ENCODE measurements at regions not wholly inside any gene's neighbourhood (a gene's known extent, or its start where the extent isn't known, plus 50 kb on each side); places are given as distances from the start of the nearest gene placed in this dataset.
"Not testable (repeated sequence)": the region's sequence is repeated elsewhere in the genome, so short reads cannot be mapped to it uniquely, and the experiment has no call there.

DNA sequence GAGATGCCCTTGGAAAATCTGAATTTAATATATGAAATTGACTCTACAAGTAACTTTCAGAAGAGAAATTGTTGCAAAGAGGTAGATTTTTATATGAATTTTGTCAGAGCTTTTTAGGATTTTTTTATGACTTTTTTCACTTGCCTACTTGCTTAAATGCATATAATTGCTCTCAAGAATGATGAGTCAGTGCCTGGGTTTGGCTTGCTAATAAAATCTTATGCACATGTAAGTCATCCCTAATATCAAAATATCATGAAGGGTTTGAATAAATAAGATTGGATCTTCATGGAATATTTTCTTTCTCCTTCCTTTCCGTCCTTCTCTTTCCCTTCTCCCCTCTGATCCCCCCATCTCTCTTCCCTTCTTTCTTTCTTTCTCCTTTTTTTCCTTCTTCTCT lies 354.1 kb downstream of the TXNL1 start:
- no peak overlapping the region for H3K4me3 ChIP-seq (ENCODE audit: low read depth, low read length)
- TF ChIP-seq, protein P1, sequence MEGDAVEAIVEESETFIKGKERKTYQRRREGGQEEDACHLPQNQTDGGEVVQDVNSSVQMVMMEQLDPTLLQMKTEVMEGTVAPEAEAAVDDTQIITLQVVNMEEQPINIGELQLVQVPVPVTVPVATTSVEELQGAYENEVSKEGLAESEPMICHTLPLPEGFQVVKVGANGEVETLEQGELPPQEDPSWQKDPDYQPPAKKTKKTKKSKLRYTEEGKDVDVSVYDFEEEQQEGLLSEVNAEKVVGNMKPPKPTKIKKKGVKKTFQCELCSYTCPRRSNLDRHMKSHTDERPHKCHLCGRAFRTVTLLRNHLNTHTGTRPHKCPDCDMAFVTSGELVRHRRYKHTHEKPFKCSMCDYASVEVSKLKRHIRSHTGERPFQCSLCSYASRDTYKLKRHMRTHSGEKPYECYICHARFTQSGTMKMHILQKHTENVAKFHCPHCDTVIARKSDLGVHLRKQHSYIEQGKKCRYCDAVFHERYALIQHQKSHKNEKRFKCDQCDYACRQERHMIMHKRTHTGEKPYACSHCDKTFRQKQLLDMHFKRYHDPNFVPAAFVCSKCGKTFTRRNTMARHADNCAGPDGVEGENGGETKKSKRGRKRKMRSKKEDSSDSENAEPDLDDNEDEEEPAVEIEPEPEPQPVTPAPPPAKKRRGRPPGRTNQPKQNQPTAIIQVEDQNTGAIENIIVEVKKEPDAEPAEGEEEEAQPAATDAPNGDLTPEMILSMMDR (IDR thresholded peaks at IDR 0.05; ENCODE audit: control insufficient read depth, extremely low read depth, insufficient read depth), result no peak
- no peak for DNase-seq (ENCODE audit: low read depth)

DNA sequence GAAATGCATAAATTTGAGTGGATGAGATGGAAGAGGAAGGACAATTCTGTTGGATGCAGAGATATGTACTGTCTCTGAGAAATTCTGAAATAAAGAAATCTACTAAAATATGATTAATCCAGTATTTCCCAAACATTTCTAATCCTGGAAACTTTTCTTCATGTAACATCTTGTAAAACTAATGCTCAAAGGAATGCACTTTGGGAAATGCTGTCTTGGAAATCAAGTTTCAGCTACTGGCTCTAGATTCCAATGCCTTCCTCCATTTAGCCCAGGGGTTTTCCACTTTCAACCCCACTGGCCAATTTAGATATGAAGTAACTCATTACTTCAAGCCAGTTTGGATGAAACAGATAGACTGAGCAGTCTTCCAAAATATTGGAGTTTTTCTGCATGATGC lies 355.1 kb downstream of the TXNL1 start:
- no peak for DNase-seq (ENCODE audit: low read depth)
- no peak overlapping the region for H3K4me3 ChIP-seq (ENCODE audit: low read depth, low read length)
- TF ChIP-seq, protein P1 (IDR thresholded peaks at IDR 0.05; ENCODE audit: control insufficient read depth, extremely low read depth, insufficient read depth), result no peak

DNA sequence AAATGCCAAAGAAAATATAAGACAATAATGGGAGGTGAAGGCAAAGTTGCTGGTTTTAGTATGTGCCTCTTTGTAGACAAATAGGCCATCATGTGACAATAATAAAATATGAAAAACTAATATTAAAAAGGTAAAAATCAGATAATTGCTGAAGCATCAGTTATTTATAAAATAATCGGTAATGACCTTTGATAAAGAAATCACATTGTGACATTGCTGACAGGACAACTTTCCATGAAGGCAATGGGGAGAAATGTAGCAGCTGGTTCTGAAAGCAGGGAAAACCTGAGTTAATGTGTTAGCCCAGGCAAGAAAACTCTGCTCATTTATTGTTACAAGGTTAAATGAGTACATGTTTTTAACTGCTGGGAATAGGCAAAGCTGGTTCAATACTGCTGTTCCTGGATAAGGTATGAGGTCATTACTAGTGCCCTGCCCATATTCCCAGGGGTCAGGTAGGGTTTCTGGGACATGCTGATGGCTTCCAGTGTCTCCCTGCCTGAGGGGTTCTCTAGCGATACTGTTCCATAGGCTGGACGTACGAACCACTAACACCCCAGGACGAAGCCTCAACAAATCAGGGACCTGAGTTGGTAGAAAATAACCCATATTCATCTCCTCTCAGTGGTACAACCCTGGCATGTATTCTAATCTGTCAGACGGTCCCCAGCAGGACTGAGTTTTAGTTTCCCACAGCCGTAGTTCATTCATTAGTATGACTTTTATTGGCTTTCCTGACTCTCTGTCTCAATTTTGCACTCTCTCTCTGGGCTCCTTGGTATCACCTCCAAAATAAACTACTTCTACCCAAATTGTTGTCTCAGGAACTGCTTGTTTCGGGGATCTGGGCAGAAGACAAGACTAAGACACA lies 355.9 kb downstream of the TXNL1 start:
- no peak overlapping the region for H3K4me3 ChIP-seq (ENCODE audit: low read depth, low read length)
- TF ChIP-seq, protein P1 (IDR thresholded peaks at IDR 0.05; ENCODE audit: control insufficient read depth, extremely low read depth, insufficient read depth), result no peak
- no peak for DNase-seq (ENCODE audit: low read depth)

DNA sequence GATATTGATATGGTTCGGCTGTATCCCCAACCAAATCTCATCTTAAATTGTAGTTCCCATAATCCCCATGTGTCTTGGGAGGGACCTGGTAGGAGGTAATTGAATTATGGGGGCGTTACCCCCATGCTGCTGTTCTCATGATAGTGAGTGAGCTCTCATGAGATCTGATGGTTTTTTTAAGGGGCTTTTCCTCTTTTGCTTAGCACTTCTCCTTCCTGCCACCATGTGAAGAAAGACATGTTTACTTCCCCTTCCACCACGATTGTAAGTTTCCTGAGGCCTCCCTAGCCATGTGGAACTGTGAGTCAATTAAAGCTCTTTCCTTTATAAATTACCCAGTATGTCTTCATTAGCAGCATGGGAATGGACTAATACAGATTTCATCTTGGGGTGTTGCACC lies 358.6 kb downstream of the TXNL1 start:
- not testable (repeated sequence) for DNase-seq (ENCODE audit: low read depth); H3K4me3 ChIP-seq (ENCODE audit: low read depth, low read length)

DNA sequence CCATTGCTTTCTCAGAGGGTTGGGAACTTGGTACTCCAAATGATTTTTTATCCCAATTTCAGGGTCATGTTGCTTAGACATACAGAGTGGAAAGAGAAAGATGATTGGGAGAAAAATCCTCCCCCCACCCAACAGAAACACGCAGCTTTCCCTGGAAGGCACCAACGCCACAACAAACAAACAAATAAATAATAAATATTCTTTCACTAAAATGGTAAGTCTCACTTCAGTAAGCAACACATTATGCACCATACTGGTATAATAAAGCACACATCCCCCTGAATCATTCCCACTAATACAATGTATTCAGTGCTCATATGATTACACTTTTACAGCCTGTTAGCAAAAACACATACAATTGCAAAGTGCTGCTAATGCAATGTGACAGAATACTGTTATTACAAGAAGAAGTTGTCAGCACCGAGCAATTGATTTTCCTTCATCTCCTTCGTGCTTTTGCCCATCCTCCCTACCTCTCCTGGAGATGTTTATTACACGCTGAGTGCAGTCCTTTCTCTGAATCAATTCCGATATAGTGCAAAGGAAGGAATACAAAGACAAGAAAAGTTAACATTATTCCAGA lies 359.9 kb downstream of the TXNL1 start:
- TF ChIP-seq, protein P1 (IDR thresholded peaks at IDR 0.05; ENCODE audit: control insufficient read depth, extremely low read depth, insufficient read depth), result no peak
- no peak for DNase-seq (ENCODE audit: low read depth)
- no peak overlapping the region for H3K4me3 ChIP-seq (ENCODE audit: low read depth, low read length)

DNA sequence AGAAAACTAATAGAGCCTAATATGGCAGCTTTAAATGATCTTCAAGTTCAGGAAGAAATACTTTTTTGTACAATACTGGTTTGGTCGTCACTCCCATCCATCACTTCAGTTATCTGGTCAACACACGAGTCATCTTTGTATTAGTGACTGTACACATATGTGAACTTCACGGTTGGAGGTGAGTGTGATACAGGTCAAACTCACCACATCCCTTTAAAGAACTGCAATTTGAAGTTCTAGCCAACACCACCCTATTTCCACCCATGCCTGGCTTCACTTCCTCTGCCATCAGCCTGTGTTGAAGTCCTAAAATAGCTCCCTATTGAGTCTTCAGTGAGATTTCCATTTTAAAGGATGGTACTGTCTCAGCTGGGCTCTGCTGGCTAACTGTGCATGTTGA lies 361.9 kb downstream of the TXNL1 start:
- TF ChIP-seq, protein P1 (IDR thresholded peaks at IDR 0.05; ENCODE audit: control insufficient read depth, extremely low read depth, insufficient read depth), result no peak

DNA sequence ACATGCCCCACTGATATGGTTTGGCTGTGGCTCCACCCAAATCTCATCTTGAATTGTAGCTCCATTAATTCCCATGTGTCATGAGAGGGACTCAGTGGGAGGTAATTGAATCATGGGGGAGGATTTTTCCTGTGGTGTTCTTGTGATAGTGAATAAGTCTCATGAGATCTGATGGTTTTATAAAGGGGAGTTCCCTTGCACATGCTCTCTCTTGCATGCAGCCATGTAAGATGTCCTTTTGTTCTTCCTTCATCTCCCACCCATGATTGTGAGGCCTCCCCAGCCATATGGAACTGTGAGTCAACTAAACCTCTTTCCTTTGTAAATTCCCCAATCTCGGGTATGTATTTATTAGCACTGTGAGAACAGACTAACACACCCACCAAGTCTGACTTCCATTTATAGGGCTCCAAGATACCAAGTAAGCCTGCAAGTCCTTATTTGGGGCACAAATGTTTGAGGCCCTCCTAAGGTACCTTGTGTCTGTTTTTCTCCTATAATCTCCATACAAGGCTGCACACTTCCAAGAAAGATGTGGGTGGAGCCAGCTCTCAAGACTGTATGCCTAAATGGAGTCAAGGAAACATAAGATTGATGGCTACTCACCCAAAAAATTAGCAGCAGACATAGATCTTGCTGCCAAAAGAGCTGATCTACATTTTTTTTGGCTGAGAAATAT lies 364.7 kb downstream of the TXNL1 start:
- H3K4me3 ChIP-seq (ENCODE audit: low read depth, low read length), result no peak overlapping the region
- TF ChIP-seq, protein P1 (IDR thresholded peaks at IDR 0.05; ENCODE audit: control insufficient read depth, extremely low read depth, insufficient read depth), result no peak
- DNase-seq (ENCODE audit: low read depth), result no peak

More for the DNA sequence above, 361.9 kb downstream of the TXNL1 start:
- no peak for DNase-seq (ENCODE audit: low read depth)
- no peak overlapping the region for H3K4me3 ChIP-seq (ENCODE audit: low read depth, low read length)

All from LNCaP clone FGC (cell line).